Superior temporal gyrus (tissue), 1 donor: ENCODE measurements at regions not wholly inside any gene's neighbourhood (a gene's known extent, or its start where the extent isn't known, plus 50 kb on each side); places are given as distances from the start of the nearest gene placed in this dataset.
"Not testable (repeated sequence)": the region's sequence is repeated elsewhere in the genome, so short reads cannot be mapped to it uniquely, and the experiment has no call there.

Source experiments
- DNase-seq: peaks from one replicate; pipeline ENCODE4 v3.0.0-alpha.2; 2016; ENCODE audit errors: extremely low spot score

DNA sequence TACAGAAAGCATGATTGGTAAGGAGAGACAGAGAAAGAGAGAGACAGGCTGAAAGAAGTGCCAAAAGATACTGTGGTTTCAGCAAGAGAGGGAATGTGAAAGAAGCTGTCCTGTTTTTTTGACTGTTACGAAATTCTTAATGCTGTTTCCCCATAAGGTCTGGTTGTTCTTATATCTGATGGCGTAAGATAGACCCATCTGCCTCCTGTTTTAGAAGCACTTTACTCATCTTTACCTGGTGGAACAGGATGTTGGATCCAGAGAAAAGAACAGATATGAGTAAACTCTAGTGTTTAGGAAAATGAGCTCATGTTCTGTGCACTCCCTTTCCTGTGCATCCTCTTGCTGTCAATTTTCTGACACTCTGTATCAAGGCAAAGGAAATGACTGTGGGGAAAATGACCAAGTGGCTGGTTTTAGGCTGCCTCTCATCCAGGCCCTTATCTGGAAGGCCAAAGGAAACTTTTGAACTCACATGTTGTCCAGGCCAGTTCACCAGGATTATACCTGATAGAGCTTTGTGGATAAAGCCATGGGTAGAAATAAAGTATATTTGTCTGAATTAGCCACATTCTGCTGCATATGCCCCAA lies 311.7 kb upstream of the HTR2C start:
- no peak for DNase-seq

DNA sequence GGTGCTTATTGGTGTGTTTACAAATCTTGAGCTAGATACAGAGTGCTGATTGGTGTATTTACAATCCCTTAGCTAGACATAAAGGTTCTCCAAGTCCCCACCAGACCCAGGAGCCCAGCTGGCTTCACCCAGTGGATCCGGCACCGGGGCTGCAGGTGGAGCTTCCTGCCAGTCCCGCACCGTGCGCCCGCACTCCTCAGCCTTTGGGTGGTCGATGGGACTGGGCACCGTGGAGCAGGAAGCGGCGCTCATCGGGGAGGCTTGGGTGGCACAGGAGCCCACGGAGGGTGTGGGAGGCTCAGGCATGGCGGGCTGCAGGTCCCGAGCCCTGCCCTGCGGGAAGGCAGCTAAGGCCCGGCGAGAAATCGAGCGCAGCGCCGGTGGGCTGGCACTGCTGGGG lies 313.5 kb upstream of the HTR2C start:
- DNase-seq, result not testable (repeated sequence)

DNA sequence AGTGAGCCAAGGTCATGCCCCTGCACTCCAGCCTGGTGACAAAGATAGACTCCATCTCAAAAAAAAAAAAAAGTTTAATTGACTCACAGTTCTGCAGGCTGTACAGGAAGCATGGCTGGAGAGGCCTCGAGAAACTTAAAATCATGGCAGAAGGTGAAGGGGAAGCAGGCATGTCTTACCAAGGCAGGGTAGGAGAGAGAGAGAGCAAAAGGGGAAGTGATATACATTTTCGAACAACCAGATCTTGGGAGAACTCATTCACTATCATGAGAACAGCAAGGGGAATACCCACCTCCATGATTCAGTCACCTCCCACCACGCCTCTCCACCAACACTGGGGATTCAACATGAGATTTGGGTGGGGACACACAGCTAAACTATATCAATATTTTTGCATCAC lies 315.2 kb upstream of the HTR2C start:
- no peak for DNase-seq

DNA sequence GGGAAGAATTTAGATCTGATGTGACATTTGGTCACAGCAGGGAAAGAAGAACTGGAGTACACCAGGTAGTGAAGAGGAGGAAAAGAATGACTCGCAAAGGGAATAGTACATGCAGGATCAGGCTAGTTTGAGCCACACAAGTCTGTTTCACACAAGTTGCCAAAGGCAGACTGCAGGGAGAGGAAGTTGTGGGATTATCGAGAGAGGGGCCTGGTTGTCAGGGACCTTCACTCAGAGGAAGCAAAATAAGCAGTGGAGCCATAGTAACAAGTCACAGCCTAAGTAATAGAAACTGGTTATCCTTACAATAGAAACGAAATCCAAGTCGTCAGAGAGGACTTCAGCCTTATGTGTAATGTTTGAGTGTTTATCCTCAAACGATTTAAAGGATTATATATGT lies 316.7 kb upstream of the HTR2C start:
- DNase-seq, result no peak

DNA sequence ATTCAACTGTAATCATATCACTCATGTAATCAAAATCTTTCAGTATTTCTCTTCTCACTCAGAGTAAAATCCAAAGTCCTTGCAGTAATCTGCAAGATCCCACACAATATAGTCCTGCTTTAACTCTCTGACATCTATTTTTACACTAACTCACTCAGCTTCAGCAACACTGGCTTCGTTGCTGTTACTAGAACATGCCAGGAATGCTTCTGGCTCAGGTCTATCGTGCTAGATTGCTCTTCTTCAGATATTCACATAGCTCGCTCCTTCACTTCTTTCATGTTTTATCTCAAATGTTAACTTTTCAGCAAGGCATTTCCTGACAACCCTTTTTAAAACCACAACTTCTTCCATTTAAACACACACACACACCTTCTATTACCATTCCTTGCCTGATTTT lies 331.7 kb upstream of the HTR2C start:
- peak; percentile 9 for DNase-seq

DNA sequence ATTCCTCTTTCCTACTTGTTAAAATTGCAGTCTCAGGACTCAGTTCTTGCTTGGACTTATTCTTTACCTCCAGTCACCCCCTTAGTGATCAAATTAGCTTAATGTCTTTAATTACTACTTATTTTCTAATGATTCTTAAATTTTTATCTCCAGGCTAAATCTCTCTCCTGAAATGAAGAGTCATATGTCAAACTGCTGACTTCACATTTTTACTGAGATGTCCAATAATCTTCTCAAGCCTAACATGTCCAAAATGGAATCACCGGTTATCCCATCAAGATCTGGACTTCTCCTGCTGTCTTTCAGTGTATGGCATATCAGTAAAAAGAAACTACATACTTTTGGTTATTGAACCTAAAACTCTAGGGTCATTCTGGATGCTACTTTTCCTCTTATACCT lies 332.3 kb upstream of the HTR2C start:
- no peak for DNase-seq

DNA sequence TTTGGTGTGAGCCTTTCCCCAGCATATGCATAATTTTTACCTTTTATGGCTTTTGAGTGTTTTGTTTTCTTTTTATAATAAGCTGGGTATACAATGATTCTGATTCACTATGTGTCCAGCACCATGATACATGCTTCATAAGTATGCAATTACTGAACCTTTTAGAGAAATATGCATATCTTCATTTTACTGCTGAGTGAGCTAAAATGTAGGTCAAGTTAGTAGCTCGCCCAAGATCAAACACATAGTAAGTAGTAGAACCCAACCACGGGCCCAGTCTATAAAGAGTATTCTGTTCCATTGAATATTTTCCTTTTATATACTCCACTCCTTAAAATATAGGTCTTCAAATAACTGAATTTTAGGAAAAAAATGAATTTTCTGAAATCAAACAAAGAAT lies 362.4 kb upstream of the HTR2C start:
- DNase-seq, result no peak

DNA sequence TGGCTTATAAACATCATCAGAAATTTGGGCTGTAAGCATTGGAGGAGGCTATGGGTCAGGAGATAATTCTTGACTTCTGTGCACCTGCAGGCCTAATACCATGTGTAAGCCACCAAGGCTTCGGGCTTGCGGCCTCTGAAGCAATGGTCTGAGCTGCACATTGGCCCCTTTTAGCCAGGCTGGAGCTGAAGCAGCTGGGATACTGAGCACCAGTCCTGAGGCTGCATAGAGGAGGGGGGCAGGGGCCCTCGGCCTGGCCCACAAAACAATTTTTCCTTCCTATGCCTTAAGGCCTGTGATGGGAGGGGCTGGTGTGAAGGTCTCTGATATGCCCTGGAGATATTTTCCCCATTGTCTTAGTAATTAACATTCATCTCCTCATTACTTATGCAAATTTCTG lies 373.0 kb upstream of the HTR2C start:
- DNase-seq, result no peak

DNA sequence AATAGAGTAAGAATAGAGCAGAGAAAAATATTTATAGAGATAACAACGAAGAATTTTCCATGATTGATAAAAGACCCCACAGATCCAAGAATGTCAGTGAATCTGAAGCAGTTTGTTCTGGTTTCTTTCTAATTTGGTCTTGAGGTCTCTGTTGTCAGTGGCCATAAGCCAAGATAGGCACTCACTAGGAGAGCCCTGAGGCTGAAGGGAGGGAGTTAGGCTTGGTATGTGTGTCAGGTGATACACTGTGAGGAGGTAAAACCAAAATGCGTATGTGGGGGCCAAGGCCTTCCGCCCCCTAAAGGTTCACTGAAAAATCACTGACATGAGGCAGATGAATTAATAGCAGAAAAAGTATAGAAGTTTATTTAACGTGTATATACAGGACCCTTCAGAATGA lies 382.3 kb upstream of the HTR2C start:
- no peak for DNase-seq

DNA sequence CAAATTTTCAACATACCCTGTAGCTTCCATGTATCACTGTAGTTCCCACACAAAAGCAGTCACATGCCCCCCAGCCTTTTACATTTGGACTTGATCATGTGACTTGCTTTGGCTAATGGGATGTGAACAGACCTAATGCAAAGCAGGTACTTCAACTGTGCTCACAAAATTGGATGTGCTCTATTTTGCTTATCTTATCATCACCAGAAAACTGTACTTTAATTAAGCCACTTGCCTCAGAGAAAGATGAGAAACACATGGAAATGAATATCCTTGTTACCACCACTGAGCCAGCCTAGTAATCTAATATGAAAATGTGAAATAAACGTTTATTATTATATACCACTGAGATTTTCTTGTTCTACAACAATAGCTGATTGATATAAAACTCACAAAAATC lies 402.7 kb upstream of the HTR2C start:
- no peak for DNase-seq

DNA sequence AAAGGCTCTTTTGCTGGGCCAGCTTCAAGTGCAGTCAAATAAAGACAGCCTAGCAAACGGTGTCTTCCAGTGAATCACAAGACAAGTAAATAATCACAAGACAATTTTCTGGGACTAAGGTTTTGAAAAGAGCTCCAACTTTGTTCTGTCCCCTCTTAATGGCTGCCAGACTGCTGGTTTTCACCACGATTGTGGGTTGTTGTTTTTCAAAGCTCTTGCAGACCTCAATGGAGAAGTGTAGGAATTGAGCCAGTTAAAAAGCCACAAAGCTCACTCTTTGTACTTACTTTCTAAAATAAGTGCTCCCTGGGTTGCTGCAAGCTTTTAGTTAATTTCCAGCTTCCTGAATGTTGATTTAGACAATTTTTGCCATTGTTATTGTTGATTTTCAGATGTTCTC lies 405.8 kb upstream of the HTR2C start:
- DNase-seq, result no peak

DNA sequence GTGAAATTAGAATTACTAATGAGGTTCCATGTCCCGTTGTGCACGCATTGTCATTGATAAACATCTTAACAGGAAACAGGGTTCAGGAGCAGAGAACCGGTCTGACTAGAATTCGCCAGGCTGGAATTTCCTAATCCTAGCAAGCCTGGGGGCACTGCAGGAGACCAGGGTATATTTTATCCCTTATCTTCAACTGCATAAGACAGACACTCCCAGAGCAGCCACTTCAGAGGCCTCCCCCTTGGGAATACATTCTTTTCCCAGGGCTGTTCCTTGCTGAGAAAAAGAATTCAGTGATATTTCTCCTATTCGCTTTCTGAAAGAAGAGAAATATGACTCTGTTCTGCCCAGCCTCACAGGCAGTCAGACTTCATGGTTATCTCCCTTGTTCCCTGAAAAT lies 416.6 kb upstream of the HTR2C start:
- DNase-seq, result not testable (repeated sequence)

DNA sequence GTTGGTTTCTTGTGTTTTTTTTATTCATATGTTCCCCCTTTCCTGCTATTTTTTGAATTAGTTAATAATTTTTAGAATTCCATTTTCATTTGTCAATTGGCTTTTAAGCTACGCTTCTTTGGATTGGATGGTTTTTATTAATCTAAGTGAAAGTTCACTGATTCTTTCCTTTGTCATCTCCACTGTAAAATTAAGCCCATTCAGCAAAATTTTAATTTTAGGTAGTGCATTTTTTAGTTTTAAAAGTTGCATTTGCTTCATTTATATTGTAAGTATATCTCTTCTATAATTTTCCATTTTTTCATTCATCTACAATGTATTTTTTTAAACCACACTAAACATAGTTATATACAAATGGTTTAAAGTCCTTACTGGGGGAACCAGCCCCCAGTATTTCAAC lies 417.3 kb upstream of the HTR2C start:
- no peak for DNase-seq

DNA sequence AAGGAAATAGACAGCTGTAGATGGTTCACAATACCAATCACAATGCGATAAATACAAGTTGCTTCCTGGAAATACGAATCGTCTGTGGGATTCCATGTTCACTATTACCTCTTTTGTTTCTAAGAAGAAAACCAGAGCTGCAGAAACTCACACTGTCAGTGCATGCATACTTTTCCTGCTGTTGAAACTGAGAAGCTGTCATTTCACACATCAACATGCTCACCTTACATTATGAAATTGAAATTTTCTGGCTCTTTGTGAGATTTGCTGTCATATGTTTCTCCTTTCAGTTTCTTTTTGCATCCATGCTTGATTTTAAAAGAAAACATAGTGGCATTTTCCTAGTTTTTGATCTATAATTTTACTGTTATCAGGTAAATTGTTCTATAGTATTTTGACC lies 418.3 kb upstream of the HTR2C start:
- no peak for DNase-seq

DNA sequence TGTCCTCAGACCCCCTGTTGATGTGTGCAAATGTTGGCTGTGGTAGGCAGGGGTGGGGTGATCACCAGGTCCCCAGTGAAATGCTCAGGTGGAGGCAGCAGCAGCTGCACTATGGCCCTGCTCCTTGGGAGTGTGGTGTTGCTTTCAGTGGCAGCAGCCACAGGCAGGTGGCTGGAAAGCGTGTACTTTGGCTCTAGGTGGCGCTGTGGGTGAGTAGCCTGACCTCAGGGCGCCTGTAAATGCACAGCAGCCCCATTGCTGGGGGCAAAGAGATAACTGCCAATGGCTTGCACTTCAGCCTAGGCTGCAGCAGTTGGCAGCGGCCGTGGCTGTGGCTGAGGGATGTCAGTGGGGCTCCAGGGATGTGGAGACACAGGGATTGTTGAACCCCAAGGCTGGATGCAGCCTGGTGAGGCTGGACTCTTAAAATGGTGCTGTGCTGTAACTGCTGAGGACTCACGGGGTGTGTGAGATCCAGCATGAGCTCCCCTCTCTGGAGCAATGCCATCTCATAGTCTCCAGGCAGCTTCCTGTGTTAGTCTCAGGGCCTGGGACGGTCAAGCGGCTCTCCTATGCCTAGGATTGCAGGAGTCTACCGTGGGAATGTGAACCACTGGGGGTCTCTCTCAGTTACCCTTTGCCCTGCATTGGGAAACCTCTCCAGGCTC lies 421.7 kb upstream of the HTR2C start:
- DNase-seq, result no peak

DNA sequence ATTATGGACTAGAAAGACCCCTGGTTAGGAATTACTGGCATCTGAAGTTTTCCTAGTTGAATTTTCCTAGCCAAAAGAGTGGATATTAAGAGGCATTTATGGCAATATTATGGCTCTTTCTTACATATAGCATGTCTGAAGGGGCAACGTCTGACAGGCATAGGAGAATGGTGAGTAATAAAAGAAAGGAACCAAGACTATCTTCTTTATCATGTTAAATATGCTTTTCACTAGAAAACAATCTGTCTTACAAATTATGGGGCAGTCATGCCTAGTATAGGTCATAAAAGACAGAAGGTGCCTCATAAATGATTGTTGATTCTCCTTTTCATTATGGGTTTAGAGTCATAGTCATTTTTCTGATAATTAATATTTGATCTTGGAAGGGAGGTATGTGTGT lies 431.1 kb upstream of the HTR2C start:
- DNase-seq, result no peak

DNA sequence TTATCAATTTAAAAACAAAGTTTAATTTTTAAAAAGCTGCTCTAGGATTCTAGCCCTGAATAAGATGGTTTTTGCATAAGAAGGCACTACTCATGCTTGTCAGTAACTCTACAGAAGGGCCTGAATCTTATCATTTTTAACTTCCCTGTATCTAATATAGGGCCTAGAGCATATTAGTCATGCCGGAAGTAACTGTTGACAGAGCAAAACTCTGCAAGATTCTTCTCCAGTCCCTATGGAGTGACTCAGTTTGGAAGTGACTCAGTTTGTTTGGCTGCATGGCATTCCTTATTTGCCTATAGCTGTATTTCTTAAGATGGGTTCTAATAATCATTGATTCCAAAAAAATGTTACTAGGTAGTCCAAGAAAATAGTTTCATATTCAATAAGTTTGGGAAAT lies 431.8 kb upstream of the HTR2C start:
- DNase-seq, result no peak

DNA sequence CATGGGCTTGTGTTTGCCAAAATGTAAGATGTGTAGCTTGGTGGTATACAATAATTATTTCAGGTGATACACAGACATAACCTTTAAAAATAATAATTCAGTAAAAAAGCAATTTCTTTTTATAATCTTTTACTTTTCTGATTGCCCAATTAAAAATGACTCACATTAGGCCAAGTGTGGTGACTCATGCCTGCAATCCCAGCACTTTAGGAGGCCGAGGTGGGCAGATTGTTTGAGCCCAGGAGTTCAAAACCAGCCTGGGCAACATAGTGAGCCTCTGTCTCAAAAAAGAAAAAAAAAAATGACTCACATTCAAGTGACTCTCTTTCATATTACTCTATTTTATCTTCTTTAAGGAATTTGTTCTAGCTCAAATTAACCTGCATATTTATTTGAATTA lies 449.4 kb upstream of the HTR2C start:
- no peak for DNase-seq

DNA sequence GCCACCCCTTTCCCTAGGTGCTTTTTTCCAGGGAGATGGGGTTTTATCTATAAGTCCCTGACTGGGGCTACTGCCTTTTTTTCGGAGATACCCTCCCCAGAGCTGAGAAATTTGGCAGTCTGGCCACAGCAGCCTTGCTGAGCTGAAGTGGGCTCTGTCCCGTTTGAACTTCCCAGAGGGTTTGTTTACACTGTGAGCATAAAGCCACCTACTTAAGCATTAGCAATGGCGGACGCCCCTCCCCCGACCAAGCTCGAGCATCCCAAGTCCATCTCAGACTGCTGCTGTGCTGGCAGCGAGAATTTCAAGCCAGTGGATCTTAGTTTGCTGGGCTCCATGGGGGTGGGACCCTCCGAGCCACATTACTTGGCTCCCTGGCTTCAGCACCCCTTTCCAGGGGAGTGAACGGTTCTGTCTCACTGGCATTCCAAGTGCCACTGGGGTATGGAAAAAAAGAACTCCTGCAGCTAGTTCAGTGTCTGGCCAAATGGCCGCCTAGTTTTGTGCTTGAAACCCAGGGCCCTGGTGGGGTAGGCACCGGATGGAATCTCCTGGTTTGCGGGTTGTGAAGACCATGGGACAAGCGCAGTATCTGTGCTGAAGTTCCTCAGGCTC lies 456.4 kb upstream of the HTR2C start:
- DNase-seq, result no peak

DNA sequence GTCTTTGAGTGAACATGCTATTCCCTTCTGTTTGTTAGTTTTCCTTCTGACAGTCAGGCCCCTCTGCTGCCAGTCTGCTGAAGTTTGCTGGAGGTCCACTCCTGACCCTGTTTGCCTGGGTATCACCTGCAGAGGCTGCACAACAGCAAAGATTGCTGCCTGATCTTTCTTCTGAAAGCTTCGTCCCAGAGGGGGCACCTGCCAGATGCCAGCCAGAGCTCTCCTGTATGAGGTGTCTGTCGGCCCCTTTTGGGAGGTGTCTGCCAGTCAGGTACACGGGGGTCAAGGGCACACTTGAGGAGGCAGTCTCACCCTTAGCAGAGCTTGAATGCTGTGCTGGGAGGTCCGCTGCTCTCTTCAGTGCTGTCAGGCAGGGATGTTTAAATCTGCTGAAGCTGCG lies 456.9 kb upstream of the HTR2C start:
- no peak for DNase-seq

DNA sequence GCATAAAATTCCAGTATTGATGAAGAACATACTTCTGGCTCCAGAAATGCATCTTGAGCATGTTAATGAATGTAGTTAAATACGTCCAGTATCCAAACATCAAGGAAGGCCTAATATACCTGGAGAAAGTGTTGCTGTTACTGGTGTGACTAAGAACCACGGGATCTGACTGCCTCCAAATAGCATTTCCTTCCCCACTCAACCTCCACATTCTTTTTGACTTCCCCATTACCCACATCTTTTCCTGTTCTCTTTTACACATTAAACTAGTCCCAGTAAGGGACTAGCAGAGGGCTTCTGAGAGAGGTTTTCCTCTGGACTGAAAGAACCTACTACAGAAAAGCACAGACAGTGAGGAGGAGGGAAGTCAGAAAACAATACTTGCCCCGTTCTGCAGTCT lies 482.8 kb upstream of the HTR2C start:
- DNase-seq, result no peak

DNA sequence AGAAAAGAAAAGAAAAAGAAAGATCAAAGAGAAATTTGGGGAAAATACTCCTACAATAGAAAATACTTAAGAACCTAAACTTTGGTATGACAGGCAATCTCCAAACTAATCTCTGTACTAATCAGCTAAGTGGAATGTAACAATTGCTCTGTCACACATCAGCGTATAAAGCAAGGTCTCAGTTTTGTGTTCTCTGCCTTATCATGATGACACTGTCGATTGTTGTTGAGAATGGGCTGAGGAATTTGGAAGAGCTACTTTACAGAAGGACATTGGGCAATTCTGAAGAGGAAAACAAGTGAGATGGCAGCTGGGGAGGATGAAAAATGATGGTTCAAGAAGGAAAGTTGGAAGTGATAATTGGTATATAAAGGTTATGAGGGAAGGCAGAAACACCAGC lies 486.0 kb upstream of the HTR2C start:
- DNase-seq, result no peak

DNA sequence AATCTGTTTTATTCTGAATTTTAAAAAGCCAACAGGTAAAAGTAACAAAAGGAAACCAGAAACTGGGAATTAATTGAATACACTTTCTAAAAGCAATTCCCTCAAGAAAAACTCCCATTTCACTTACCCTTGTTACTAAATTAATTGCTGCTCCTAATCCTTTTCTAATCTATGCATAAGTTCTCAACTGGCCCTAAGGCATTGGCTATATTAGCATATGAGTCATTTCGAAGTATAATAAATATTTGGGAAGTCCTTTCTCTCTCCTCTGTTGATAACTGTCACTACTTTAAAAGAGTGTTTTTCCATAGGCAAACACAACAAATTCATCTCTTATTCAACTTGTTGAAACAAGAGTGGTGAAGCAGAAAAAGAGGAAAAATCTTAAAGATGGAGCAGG lies 486.5 kb upstream of the HTR2C start:
- no peak for DNase-seq

DNA sequence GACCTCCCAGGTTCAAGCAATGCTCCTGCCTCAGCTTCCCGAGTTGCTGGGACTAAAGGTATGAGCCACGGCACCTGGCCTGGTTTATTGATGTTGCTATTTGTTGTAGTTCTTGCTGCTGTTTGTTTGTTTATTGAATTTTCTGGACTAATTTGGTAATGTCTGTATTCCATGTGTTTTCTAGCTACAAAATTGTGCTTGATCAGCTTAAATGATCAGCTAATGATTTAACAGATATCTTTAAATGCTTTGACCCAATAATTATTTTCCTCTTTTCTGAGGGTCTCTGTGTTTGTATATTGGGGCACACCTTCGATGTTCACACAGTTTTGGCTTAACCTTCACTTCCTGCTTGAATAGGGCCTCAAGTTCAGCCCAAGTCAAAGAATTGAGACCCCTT lies 488.1 kb upstream of the HTR2C start:
- no peak for DNase-seq
